ENCODE measurements at regions not wholly inside any gene's neighbourhood (a gene's known extent, or its start where the extent isn't known, plus 50 kb on each side); places are given as distances from the start of the nearest gene placed in this dataset.

- TF ChIP-seq CTCF (IDR thresholded peaks at IDR 0.05; ENCODE audit: insufficient read depth, low read depth, low read length), result no peak
- no peak for TF ChIP-seq EZH2 (IDR thresholded peaks at IDR 0.05; ENCODE audit: insufficient read depth, low read length)
Measured at GRCh38 chr13:56039992-56040391, 1100.7 kb upstream of the PRR20A start.

All from astrocyte (in vitro differentiated cells and primary cell).